Activated CD8-positive, alpha-beta memory T cell treated with anti-CD3 and anti-CD28 coated beads, Interleukin-2, amount 10 ng/mL, durations not matched to agents 7 days and 5 days (primary cell): ENCODE measurements at regions not wholly inside any gene's neighbourhood (a gene's known extent, or its start where the extent isn't known, plus 50 kb on each side); places are given as distances from the start of the nearest gene placed in this dataset.
"Not testable (repeated sequence)": the region's sequence is repeated elsewhere in the genome, so short reads cannot be mapped to it uniquely, and the experiment has no call there.

Experiments used
- ATAC-seq: fragments of 150-1000 bp; cut with Tn5 transposase; one replicate; pipeline ENCODE4 v1.10.0; 2021; ENCODE audit warnings: moderate library complexity
- CTCF ChIA-PET: fragments of 350-600 bp; sonication (Branson Sonifier 250); formaldehyde crosslinking; loops from one replicate; lab custom pipeline; 2021; ENCODE audit warnings: antibody characterized with exemption; lab: Charles Lee
- DNase-seq: peaks from one replicate; pipeline ENCODE4 v3.0.0-alpha.2; 2020
- H3K27ac Mint-ChIP-seq: one replicate; pipeline ENCODE4 v1.8.0; 2021; ENCODE audit warnings: mild to moderate bottlenecking, mixed read lengths
- H3K27me3 Mint-ChIP-seq: one replicate; pipeline ENCODE4 v1.8.0; 2021; ENCODE audit warnings: mixed read lengths
- H3K36me3 Mint-ChIP-seq: one replicate; pipeline ENCODE4 v1.8.0; 2021; ENCODE audit warnings: mild to moderate bottlenecking, mixed read lengths
- H3K4me1 Mint-ChIP-seq: one replicate; pipeline ENCODE4 v1.8.0; 2021; ENCODE audit warnings: mixed read lengths
- H3K4me3 Mint-ChIP-seq: one replicate; pipeline ENCODE4 v1.8.0; 2021; ENCODE audit warnings: mild to moderate bottlenecking, moderate library complexity, mixed read lengths
- H3K9me3 Mint-ChIP-seq: one replicate; pipeline ENCODE4 v1.8.0; 2022; ENCODE audit warnings: low read depth, mixed read lengths

DNA sequence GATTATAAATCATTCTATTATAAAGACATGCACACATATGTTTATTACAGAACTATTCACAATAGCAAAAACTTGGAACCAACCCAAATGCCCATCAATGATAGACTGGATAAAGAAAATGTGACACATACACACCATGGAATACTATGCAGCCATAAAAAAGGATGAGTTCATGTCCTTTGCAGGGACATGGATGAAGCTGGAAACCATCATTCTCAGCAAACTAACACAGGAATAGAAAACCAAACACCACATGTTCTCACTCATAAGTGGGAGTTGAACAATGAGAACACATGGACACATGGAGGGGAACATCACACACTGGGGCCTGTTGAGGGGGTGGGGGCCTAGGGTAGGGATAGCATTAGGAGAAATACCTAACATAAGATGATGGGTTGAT, 168.4 kb downstream of the ZNF648 start:
- CTCF ChIA-PET, H3K27ac Mint-ChIP-seq, H3K4me1 Mint-ChIP-seq, H3K9me3 Mint-ChIP-seq, DNase-seq, H3K36me3 Mint-ChIP-seq, H3K27me3 Mint-ChIP-seq, ATAC-seq, H3K4me3 Mint-ChIP-seq: not testable (repeated sequence)

DNA sequence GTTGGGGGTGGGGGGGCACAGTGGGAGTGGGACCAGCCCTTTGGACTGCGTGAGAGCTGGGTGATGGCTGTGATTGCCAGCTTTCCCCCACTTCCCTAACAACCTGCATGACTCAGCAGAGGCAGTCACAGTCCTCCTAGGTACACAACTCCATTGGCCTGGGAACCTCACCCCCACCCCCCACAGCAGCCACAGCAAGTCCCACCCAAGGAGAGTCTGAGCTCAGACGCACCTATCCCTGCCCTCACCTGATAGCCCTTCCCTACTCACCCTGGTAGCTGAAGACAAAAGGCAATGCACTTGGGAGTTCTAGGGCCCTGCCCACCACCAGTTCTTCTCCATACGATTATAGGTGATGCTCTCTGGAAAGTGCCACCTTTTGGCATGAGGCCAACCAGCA, 188.9 kb downstream of the ZNF648 start:
- no peak overlapping the region for H3K4me3 Mint-ChIP-seq
- no peaks in the 10 kb centered on the region for H3K36me3 Mint-ChIP-seq
- H3K27me3 Mint-ChIP-seq = no peaks in the 10 kb centered on the region
- DNase-seq (no peak), ATAC-seq (no peak)
- H3K27ac Mint-ChIP-seq = no peak overlapping the region
- CTCF ChIA-PET = no interaction called here
- H3K4me1 Mint-ChIP-seq = no peaks in the 10 kb centered on the region
- peaks cover 3% of the 10 kb centered on the region for H3K9me3 Mint-ChIP-seq

DNA sequence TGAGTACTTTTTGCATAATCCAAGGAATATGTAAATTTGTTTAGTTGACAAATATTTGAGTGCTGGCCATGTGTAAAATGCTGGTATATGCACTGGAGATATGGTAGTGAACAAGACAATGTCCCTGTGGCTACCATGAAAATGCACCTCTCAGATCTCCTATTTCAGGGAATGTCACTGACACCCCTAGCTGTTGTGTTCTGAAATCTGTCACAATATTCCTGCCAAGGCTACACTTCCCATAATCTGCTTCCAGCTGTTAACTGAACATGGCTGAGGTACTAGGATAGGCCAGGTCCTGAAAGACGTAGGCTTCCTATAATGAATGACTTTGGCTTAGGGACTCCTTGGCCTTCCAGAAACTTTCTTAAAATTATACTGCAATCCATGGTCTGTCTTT, 197.8 kb downstream of the ZNF648 start:
- no peaks in the 10 kb centered on the region for H3K9me3 Mint-ChIP-seq
- CTCF ChIA-PET = no interaction called here
- no peaks in the 10 kb centered on the region for H3K36me3 Mint-ChIP-seq
- H3K4me1 Mint-ChIP-seq = no peaks in the 10 kb centered on the region
- DNase-seq = no peak
- H3K4me3 Mint-ChIP-seq = no peak overlapping the region
- no peak overlapping the region for H3K27ac Mint-ChIP-seq
- no peak for ATAC-seq
- no peaks in the 10 kb centered on the region for H3K27me3 Mint-ChIP-seq

DNA sequence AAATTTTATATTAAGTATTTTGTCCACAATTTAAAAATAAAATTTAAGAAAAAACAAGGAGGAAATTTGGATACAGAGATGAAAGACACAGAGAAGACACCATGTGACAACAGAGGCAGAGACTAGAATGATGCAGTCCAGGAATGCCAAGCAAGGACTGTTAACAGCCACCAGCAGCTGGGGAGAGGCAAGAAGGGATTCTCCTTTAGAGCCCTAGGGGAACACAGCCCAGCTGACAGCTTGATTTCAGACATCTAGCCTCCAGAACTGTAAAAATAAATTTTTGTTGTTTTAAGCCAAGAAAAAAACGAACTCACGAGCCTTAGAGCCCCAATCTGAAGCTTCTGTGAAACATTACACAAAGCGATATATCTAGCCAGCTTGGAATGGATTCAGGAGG, 198.5 kb downstream of the ZNF648 start:
- no peaks in the 10 kb centered on the region for H3K36me3 Mint-ChIP-seq
- no peak for ATAC-seq
- no peak for DNase-seq
- H3K4me1 Mint-ChIP-seq = no peaks in the 10 kb centered on the region
- no peaks in the 10 kb centered on the region for H3K9me3 Mint-ChIP-seq
- no peak overlapping the region for H3K4me3 Mint-ChIP-seq
- H3K27ac Mint-ChIP-seq = no peak overlapping the region
- no peaks in the 10 kb centered on the region for H3K27me3 Mint-ChIP-seq
- CTCF ChIA-PET = no interaction called here

DNA sequence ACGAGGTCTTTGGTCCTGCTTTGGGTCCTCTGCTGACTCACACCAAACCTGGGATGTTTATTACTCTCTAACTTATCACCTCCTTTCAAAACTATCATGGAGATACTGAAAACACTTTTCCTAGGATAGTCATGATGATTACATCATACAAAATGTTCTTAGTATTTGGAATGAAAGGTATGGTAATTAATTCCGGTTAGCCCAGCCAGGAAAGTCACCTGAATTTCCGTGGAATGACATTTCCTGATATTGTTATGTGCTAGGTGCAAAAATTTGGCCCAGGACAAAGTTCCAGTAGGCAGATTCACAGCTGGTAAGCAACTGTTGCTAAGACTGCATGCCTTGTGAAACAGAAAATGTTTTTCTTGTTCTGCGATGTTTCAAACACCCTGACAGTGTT, 203.4 kb downstream of the ZNF648 start:
- Mint-ChIP-seq H3K27me3 (no peaks in the 10 kb centered on the region), H3K36me3 (no peaks in the 10 kb centered on the region), H3K27ac (no peak overlapping the region), H3K4me1 (no peaks in the 10 kb centered on the region), H3K9me3 (no peaks in the 10 kb centered on the region), H3K4me3 (no peak overlapping the region)
- ATAC-seq (no peak), DNase-seq (no peak)
- CTCF ChIA-PET = no interaction called here
